GM19238 (cell line): ENCODE measurements at regions not wholly inside any gene's neighbourhood (a gene's known extent, or its start where the extent isn't known, plus 50 kb on each side); places are given as distances from the start of the nearest gene placed in this dataset.
"Not testable (repeated sequence)": the region's sequence is repeated elsewhere in the genome, so short reads cannot be mapped to it uniquely, and the experiment has no call there.

Source experiments
- DNase-seq: peaks from one replicate; pipeline ENCODE4 v3.0.0; 2011; ENCODE audit warnings: low spot score; ENCODE audit not compliant: insufficient read length

DNA sequence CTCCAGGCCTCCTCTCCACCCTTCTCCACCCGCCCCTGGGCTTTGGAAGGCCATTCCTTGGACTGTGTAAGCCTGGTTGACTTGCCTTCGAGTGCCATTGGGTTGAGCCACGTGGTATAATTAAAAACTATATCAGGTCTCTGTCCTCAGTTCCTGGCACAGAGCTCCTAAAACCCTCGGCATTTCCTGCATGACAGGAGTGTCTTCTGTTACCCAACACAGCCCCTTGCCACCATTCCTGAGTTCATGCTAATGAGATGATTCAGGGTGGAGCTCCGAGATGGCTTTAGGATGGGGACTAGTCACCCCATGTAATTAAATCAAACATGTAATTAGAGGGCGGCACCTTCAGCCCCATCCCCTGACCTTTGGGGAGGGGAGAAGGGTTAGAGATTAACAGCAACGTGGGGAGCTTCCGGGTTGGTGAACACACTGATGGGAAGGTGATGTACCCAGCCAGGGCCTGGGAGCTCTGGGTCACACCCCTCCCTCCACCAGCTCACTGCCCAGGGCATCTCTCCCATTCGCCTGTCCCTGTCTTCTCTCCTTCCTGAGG, 256.4 kb downstream of the FAM43A start:
- DNase-seq = no peak

DNA sequence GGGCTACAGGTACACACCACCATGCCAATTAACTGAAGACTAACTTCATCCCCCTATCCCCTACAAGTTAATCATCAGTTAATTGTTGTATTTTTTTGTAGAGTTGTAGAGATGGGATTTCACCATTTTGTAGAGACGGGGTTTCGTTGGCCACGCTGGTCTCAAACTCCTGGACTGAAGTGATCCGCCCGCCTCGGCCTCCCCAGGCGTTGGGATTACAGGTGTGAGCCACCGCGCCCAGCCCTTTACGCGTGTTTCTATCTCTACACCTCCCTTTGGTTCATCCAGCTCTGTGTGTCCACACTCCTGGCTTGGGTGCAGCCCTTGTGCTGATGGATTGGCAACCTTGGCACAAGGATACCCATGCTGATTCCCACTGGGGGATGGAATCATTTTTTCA, 258.8 kb downstream of the FAM43A start:
- DNase-seq = no peak

GRCh38 chr3:194945508-194945907, 259.8 kb downstream of the FAM43A start:
- DNase-seq = no peak

DNA sequence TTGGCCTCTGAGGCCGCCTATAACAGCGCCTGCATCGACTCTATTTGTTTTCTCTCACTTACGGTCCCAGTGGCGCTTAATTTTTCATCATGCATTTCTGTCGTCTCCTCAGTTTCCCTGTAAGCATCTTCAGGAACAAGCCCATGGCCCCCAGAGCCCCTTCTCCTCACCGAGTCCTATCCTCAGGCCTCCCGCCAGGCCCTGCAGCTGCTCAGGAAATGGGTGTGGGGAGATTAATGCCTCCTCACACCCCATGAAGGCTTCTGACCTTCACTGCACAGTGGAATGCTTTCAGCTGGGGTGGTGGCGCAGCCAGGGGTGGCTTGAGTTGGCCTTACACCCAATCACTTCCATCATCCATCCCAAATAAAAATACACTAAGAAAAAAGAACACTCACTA, 260.4 kb downstream of the FAM43A start:
- DNase-seq = no peak

DNA sequence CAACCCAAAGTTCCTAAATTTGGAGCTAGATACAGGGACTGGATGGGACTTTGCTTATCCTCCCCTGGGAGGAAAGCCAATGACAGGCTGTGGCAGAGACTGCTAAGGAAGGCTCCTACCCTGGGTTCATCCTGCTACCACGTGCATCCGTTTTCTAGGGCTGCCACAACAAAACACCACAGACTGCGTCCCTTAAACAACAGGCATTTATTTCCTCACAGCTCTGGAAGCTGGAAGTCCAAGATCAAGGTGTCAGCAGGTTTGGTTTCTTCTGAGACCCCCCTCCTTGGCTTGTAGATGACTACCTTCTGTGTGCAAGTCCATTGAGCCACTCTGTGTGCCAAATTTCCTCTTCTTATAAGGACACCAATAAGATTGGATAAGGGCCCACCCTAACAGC, 263.9 kb downstream of the FAM43A start:
- no peak for DNase-seq

- no peak for DNase-seq
Observed at GRCh38 chr3:194950906-194951628, 265.4 kb downstream of the FAM43A start.

DNA sequence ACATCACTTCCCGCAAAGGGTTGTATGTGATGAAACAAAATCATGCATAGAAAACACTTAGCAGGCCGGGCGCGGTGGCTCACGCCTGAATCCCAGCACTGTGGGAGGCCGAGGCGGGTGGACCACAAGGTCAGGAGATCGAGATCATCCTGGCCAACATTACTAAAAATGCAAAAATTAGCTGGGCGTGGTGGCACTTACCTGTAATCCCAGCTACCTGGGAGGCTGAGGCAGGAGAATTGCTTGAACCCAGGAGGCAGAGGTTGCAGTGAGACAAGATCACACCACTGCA, 265.9 kb downstream of the FAM43A start:
- DNase-seq = not testable (repeated sequence)

GRCh38 chr3:194951931-194952582, 266.4 kb downstream of the FAM43A start:
- DNase-seq = no peak

GRCh38 chr3:194952841-194953241, 267.2 kb downstream of the FAM43A start:
- no peak for DNase-seq

- DNase-seq = no peak
Observed at GRCh38 chr3:194953291-194953690, 267.6 kb downstream of the FAM43A start.

DNA sequence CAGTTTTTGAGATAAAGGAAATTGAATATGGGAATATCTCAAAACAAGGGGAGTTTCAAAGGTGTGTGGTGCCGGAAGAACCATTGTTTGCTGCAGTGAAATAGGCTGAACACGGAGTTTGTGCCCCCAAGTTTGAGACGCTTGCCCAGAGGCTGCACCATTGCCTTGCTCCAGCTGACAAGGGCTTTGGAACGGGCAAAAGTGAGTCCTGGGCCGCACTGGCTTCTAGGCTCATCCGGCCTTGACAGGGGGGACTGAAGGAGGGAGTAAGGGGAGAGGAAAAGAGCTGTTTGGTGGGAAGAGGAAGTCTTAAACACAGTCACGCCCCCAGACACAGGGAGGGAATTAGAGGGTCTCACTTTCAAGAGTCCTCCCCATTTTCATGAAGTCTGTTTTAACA, 269.9 kb downstream of the FAM43A start:
- DNase-seq = no peak

GRCh38 chr3:194955979-194956696, 270.5 kb downstream of the FAM43A start:
- no peak for DNase-seq

- no peak for DNase-seq
Observed at GRCh38 chr3:194956697-194957396, 271.2 kb downstream of the FAM43A start.

DNA sequence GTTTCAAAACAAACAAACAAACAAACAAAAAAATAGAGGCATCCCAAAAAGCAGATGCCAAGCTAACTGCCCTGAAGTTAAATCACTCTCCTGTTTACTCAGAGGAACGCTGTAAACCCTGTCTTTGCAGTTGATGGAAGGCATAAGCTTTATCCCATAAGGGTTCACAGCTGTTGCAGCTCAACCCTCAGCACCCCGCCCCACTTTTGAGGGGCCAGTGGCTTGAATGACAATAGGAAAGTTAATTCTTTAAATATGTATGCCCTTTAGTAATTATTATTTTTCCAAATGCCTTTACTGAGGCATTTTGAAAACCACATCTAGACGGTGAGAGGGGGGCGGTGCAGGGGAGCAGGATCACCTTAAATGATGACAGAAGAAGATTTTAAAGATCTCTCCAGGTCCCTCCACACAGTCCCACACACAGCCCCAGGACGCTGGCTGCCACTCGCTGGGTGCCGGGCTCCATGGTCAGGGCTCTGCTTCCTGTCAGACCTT, 272.1 kb downstream of the FAM43A start:
- no peak for DNase-seq

DNA sequence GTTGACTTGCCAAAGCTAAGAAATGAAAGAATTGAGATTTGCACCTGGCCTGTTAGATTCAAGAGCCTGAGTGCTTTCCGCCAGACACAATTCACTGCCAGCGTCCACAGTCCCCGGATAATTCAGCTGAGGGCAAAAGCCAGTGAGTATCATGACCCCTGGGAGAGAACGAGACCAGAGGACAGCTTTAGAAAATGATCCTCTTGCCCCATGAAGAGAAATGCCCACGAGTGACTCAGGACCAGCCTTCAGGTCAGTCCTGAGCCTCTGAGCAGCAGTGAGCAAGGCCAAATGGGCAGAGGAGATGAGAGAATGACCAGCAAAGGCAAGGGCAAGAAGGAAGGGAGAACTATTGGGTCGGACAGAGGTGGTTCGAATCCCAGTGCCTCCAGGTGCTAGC, 273.5 kb downstream of the FAM43A start:
- DNase-seq = no peak

- not testable (repeated sequence) for DNase-seq
Observed at GRCh38 chr3:194959666-194960065, 274.0 kb downstream of the FAM43A start.

DNA sequence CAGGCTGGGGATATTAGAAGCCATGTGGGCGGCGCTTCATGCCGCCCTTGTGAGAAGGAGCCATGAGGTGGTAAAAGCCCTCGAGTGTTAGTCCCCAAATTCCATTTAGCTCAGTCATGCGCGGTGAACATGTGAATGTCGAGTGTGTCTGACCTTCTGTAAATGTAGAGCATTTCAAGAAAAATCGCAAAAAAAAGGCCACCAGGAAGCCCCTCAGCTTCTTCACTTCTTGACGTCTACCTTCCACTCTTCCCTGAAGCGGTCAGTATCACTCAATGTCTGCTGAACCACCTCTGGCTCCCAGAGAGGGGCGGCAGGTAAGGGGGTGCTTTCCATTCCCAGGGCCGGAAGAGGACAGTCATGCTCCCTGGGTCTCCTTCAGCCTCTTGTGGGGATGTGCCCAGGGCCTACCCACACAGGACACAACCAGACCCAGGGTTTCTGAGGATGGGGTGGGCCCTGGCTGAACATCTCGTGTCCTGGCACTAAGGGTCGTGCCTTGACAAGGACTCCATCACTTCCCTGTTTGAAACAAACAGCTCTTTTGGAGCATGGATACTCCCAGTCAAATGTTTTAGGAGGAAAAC, 274.9 kb downstream of the FAM43A start:
- no peak for DNase-seq

- no peak for DNase-seq
Observed at GRCh38 chr3:194961149-194961548, 275.5 kb downstream of the FAM43A start.

- DNase-seq = no peak
Observed at GRCh38 chr3:194961571-194961970, 275.9 kb downstream of the FAM43A start.

DNA sequence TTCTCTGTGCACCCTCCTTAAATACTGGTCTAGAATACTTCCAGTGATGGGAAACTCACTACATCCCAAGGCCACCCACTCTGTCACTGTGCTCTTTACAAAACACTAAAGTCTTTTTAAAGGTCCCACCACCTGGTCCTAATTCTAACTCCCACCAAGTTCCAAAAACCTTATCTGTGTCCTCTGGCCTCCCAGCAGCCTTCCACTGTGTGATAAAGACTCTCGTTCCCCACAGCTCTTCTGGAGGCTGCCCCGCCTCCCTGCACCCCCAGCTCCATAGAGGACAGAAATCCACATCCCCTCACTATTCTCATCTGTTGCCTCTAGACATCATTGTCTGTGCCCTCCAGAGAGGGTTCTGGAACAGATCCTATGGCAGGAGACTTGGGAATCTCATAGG, 276.4 kb downstream of the FAM43A start:
- no peak for DNase-seq

- DNase-seq = no peak
Observed at GRCh38 chr3:194964809-194965208, 279.1 kb downstream of the FAM43A start.
